ENCODE measurements at regions not wholly inside any gene's neighbourhood (a gene's known extent, or its start where the extent isn't known, plus 50 kb on each side); places are given as distances from the start of the nearest gene placed in this dataset.

- H3K9me3 ChIP-seq (ENCODE audit: control extremely low read depth in 1 of 3, control insufficient read depth in 2 of 3, insufficient read depth in 1 of 3, low read length in 2 of 3): no peaks in the 10 kb centered on the region
Observed at GRCh38 chr5:113824307-113824706, 310.8 kb downstream of the YTHDC2 start.

GRCh38 chr5:113825176-113825575 is 311.7 kb downstream of the YTHDC2 start:
- no peaks in the 10 kb centered on the region for H3K36me3 ChIP-seq (replicated peaks in 1 of 2; ENCODE audit: control extremely low read depth in 1 of 2, control insufficient read depth in 1 of 2, extremely low read depth in 1 of 2, insufficient read depth in 2 of 2, low read length in 1 of 2)
- H3K4me3 Mint-ChIP-seq: no peak overlapping the region
- ChIA-PET CTCF (no interaction called here), POLR2A (no interaction called here)
- H3K4me2 ChIP-seq (replicated peaks; ENCODE audit: low read depth, low read length, poor library complexity, severe bottlenecking): no peak overlapping the region
- H3K9me3 ChIP-seq (ENCODE audit: control extremely low read depth in 1 of 3, control insufficient read depth in 2 of 3, insufficient read depth in 1 of 3, low read length in 2 of 3): no peaks in the 10 kb centered on the region
- DNase-seq: no peak
- ATAC-seq (ENCODE audit: low read depth): no peak
- intact Hi-C loops (cut with micrococcal nuclease): no loop called here
- no peaks in the 10 kb centered on the region for H3K79me2 ChIP-seq (ENCODE audit: control insufficient read depth, insufficient read depth, low read length)
- no peak overlapping the region for H3K4me3 ChIP-seq (ENCODE audit: control extremely low read depth in 1 of 5, extremely low read depth in 1 of 5, insufficient read depth in 1 of 5, low read depth in 2 of 5, low read length in 4 of 5)
- H3K4me1 Mint-ChIP-seq: no peaks in the 10 kb centered on the region
- H3K9ac ChIP-seq (ENCODE audit: low read length): no peak overlapping the region
- no peaks in the 10 kb centered on the region for H3K9me3 Mint-ChIP-seq (ENCODE audit: insufficient read depth)
- no peak overlapping the region for H3K27ac Mint-ChIP-seq
- no peaks in the 10 kb centered on the region for H3K27me3 ChIP-seq (replicated peaks in 1 of 4; ENCODE audit: control extremely low read depth in 1 of 4, control insufficient read depth in 3 of 4, insufficient read depth in 4 of 4, low read length in 3 of 4)
- no peaks in the 10 kb centered on the region for H3K27me3 Mint-ChIP-seq
- no peaks in the 10 kb centered on the region for H3K4me1 ChIP-seq (ENCODE audit: control insufficient read depth in 2 of 2, insufficient read depth in 2 of 2, low read length in 2 of 2)
- no peak overlapping the region for H2AFZ ChIP-seq (ENCODE audit: insufficient read depth, low read depth, low read length, poor library complexity, severe bottlenecking)
- TF ChIP-seq EZH2 (IDR thresholded peaks at IDR 0.05; ENCODE audit: borderline replicate concordance, insufficient read depth, low read depth, low read length, poor library complexity, severe bottlenecking) (no peak), CTCF (IDR thresholded peaks at IDR 0.05) (no peak)
- H4K20me1 ChIP-seq (ENCODE audit: control insufficient read depth, insufficient read depth, low read length, poor library complexity, severe bottlenecking): no peaks in the 10 kb centered on the region
- no peak overlapping the region for H3K27ac ChIP-seq (ENCODE audit: low read length in 2 of 2)

More at GRCh38 chr5:113824307-113824706, 310.8 kb downstream of the YTHDC2 start:
- Histone ChIP-seq H4K20me1 (ENCODE audit: control insufficient read depth, insufficient read depth, low read length, poor library complexity, severe bottlenecking) (no peaks in the 10 kb centered on the region), H3K4me3 (ENCODE audit: control extremely low read depth in 1 of 5, extremely low read depth in 1 of 5, insufficient read depth in 1 of 5, low read depth in 2 of 5, low read length in 4 of 5) (no peak overlapping the region), H3K27me3 (replicated peaks in 1 of 4; ENCODE audit: control extremely low read depth in 1 of 4, control insufficient read depth in 3 of 4, insufficient read depth in 4 of 4, low read length in 3 of 4) (no peaks in the 10 kb centered on the region), H3K4me2 (replicated peaks; ENCODE audit: low read depth, low read length, poor library complexity, severe bottlenecking) (no peak overlapping the region), H3K9ac (ENCODE audit: low read length) (no peak overlapping the region), H3K4me1 (ENCODE audit: control insufficient read depth in 2 of 2, insufficient read depth in 2 of 2, low read length in 2 of 2) (no peaks in the 10 kb centered on the region), H3K79me2 (ENCODE audit: control insufficient read depth, insufficient read depth, low read length) (no peaks in the 10 kb centered on the region), H3K27ac (ENCODE audit: low read length in 2 of 2) (no peak overlapping the region), H3K36me3 (replicated peaks in 1 of 2; ENCODE audit: control extremely low read depth in 1 of 2, control insufficient read depth in 1 of 2, extremely low read depth in 1 of 2, insufficient read depth in 2 of 2, low read length in 1 of 2) (no peaks in the 10 kb centered on the region), H2AFZ (ENCODE audit: insufficient read depth, low read depth, low read length, poor library complexity, severe bottlenecking) (no peak overlapping the region)
- Mint-ChIP-seq H3K4me3 (no peak overlapping the region), H3K9me3 (ENCODE audit: insufficient read depth) (no peaks in the 10 kb centered on the region), H3K27ac (no peak overlapping the region), H3K27me3 (no peaks in the 10 kb centered on the region), H3K4me1 (no peaks in the 10 kb centered on the region)
- 50% methylated on average over 1 of the region's 2 CpGs for WGBS (ENCODE audit: insufficient coverage)
- DNase-seq (no peak), ATAC-seq (ENCODE audit: low read depth) (no peak)
- TF ChIP-seq CTCF (IDR thresholded peaks at IDR 0.05) (no peak), EZH2 (IDR thresholded peaks at IDR 0.05; ENCODE audit: borderline replicate concordance, insufficient read depth, low read depth, low read length, poor library complexity, severe bottlenecking) (no peak)
- intact Hi-C loops (cut with micrococcal nuclease): no loop called here
- ChIA-PET CTCF (interaction anchor here (1.2 kb wide), 1 partner anchor 25 kb away, joined by 3 read pairs; no protein-coding TSS in a partner anchor), POLR2A (no interaction called here)

All from B cell (primary cell).